ENCODE measurements at regions not wholly inside any gene's neighbourhood (a gene's known extent, or its start where the extent isn't known, plus 50 kb on each side); places are given as distances from the start of the nearest gene placed in this dataset.

DNA sequence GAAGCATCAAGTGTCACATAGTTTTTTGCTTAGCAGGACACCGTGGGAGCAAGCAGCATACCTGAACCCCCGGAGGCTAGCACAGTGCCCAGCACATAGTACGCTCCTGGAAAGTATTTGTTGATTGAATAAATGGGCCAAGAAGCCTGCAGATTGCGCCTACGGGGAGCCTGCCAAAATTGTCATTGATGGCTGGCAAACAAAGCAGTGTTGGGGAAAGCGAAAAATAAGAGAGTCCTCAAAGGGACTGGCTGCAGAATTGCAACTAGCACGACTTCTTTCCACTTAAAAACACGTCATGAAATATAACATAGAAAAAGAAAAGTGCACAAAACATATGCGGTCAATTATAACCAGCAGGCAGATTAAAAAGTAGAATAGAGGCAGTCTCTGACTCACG, 125.2 kb upstream of the GALNT2 start:
- no peaks in the 10 kb centered on the region for H3K9me3 ChIP-seq
- no peak overlapping the region for H3K27ac ChIP-seq
- H3K4me3 ChIP-seq: no peak overlapping the region
- DNase-seq: no peak
- ATAC-seq: no peak
- no peaks in the 10 kb centered on the region for H3K27me3 ChIP-seq
- H3K4me1 ChIP-seq: peaks cover 11 to 13% of the 10 kb centered on the region in 2 donors
- TF ChIP-seq, protein P1, sequence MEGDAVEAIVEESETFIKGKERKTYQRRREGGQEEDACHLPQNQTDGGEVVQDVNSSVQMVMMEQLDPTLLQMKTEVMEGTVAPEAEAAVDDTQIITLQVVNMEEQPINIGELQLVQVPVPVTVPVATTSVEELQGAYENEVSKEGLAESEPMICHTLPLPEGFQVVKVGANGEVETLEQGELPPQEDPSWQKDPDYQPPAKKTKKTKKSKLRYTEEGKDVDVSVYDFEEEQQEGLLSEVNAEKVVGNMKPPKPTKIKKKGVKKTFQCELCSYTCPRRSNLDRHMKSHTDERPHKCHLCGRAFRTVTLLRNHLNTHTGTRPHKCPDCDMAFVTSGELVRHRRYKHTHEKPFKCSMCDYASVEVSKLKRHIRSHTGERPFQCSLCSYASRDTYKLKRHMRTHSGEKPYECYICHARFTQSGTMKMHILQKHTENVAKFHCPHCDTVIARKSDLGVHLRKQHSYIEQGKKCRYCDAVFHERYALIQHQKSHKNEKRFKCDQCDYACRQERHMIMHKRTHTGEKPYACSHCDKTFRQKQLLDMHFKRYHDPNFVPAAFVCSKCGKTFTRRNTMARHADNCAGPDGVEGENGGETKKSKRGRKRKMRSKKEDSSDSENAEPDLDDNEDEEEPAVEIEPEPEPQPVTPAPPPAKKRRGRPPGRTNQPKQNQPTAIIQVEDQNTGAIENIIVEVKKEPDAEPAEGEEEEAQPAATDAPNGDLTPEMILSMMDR (IDR thresholded peaks at IDR 0.05 in 4 of 5, conservative IDR thresholded peaks at IDR 0.05 in 1 of 5): no peak
- no peak for TF ChIP-seq POLR2A (IDR thresholded peaks at IDR 0.05)
- in situ Hi-C loops (cut with MboI; ENCODE audit: low sequenced_read_pairs in 4 of 4) (no loop called here), intact Hi-C loops (cut with DNase I; ENCODE audit: low total_unique reads) (no loop called here)
- H3K36me3 ChIP-seq: no peaks in the 10 kb centered on the region

DNA sequence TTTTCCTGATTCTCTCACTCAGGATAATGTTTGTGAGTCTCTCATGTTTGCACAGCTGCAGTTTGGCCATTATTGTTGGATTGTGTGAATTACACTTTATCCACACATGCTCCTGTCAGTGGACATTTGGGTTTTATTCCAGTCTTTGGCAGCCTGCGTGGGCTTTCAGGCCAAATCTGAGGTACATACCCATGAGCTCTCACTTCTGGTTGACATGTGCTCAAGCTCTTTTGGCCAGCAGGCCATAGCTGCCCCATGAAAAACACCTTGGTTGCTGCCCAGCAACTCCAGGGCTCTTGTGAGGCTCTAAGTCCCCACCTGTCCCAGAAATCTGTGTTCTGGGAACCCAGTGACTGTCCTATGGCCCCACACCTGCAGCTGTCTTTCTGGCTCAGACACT, 124.5 kb upstream of the GALNT2 start:
- no peak overlapping the region for H3K4me3 ChIP-seq
- H3K4me1 ChIP-seq: peaks cover 11 to 13% of the 10 kb centered on the region in 2 donors
- DNase-seq (peak in 1 of 2 donors; percentile 4), ATAC-seq (peak; percentile 24 to 42)
- intact Hi-C loops (cut with DNase I; ENCODE audit: low total_unique reads) (no loop called here), in situ Hi-C loops (cut with MboI; ENCODE audit: low sequenced_read_pairs in 4 of 4) (no loop called here)
- TF ChIP-seq POLR2A (IDR thresholded peaks at IDR 0.05): no peak
- TF ChIP-seq, protein P1 (IDR thresholded peaks at IDR 0.05 in 4 of 5, conservative IDR thresholded peaks at IDR 0.05 in 1 of 5): no peak
- no peaks in the 10 kb centered on the region for H3K36me3 ChIP-seq
- H3K27ac ChIP-seq: peak overlapping the region in 2 of 4 donors; percentile 40 to 64
- H3K27me3 ChIP-seq: no peaks in the 10 kb centered on the region
- H3K9me3 ChIP-seq: no peaks in the 10 kb centered on the region

DNA sequence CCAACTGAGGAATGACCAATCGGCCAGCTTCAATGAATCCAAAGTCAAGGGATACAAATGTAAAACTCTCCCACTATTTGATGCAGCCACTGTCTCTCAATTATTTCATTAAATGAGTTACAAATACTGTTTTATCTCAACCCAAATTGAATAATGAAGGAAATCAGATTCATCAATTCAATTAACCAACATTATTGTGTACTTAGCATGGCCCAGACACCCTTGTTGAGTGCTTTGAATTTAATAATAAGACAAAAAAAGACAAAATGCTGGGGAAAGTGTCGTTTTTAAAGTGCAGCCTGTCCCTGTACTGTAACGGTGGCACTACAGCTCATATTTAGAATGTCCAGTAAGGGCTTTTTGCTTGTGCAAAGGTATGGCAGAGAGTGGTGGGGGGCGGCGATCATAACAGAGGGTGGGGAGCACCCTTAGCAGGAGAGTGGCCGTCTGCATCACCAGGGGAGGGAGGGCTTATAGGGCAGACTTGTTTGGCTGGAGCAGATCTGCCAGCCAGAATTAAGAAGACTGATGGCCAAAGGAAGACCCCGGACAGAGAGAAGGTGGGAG, 123.8 kb upstream of the GALNT2 start:
- DNase-seq (no peak), ATAC-seq (no peak)
- Histone ChIP-seq H3K4me1 (peaks cover 11 to 13% of the 10 kb centered on the region in 2 donors), H3K4me3 (no peak overlapping the region), H3K36me3 (no peaks in the 10 kb centered on the region), H3K27ac (peak overlapping the region in 1 of 4 donors; percentile 64), H3K9me3 (no peaks in the 10 kb centered on the region), H3K27me3 (no peaks in the 10 kb centered on the region)
- intact Hi-C loops (cut with DNase I; ENCODE audit: low total_unique reads) (no loop called here), in situ Hi-C loops (cut with MboI; ENCODE audit: low sequenced_read_pairs in 4 of 4) (no loop called here)
- TF ChIP-seq, protein P1 (IDR thresholded peaks at IDR 0.05 in 4 of 5, conservative IDR thresholded peaks at IDR 0.05 in 1 of 5): no peak
- TF ChIP-seq POLR2A (IDR thresholded peaks at IDR 0.05): no peak

DNA sequence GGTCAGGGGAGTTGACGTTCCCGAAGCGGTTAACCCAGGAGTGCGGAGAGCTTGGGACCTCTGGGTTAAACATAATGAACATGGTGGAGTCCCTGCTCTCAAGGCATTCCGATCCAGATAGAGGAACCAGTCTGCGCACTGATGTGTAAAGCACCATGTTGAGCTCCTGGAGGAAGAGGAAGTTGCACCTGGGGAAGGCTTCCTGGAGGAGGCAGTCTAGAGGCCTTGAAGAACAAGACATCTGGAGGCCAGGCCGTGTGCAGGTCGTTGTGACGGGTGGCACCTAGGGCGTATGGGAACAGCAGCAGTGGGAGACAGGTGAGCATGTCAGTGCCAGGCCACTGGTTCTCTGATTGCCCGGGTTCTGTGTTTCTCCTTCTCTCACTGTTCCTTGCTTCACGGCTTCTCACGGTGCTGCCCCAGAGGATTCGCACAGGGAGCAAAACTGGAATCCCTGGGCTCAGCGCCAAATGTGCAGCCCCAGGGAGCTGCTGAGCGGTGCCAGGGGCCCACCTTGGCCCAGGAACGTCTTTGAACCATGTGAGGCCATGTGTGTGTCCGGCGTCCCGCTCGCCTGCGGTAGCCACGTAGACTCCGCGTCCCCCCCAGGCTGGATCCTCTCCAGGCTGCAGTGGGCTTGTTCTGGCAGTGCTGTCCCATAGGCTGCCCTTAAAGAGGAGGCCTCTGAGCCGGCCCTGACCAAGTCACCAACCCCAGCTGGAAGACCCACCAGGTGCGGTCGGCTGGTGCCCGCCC, 122.9 kb upstream of the GALNT2 start:
- Histone ChIP-seq H3K36me3 (no peaks in the 10 kb centered on the region), H3K4me3 (no peak overlapping the region), H3K27me3 (no peaks in the 10 kb centered on the region), H3K27ac (no peak overlapping the region), H3K9me3 (no peaks in the 10 kb centered on the region), H3K4me1 (peaks cover 11 to 13% of the 10 kb centered on the region in 2 donors)
- ATAC-seq (no peak), DNase-seq (no peak)
- no peak for TF ChIP-seq POLR2A (IDR thresholded peaks at IDR 0.05)
- TF ChIP-seq, protein P1 (IDR thresholded peaks at IDR 0.05 in 4 of 5, conservative IDR thresholded peaks at IDR 0.05 in 1 of 5): no peak
- in situ Hi-C loops (cut with MboI; ENCODE audit: low sequenced_read_pairs in 4 of 4) (no loop called here), intact Hi-C loops (cut with DNase I; ENCODE audit: low total_unique reads) (no loop called here)
